ENCODE measurements at regions not wholly inside any gene's neighbourhood (a gene's known extent, or its start where the extent isn't known, plus 50 kb on each side); places are given as distances from the start of the nearest gene placed in this dataset.

GRCh38 chr4:108240366-108240765 is 71.6 kb upstream of the LEF1 start:
- in situ Hi-C loops (cut with HindIII; ENCODE audit: low pct_ligation_motif_present, low sequenced_read_pairs): no loop called here
- no peaks in the 10 kb centered on the region for H3K36me3 ChIP-seq (replicated peaks)
- peak; percentile 12 for DNase-seq
- no peaks in the 10 kb centered on the region for H3K27me3 ChIP-seq (replicated peaks)
- TF ChIP-seq CTCF (IDR thresholded peaks at IDR 0.05; ENCODE audit: low read depth, low read length, missing control alignments): no peak
- no peak overlapping the region for H3K27ac ChIP-seq
- no peak overlapping the region for H3K4me3 ChIP-seq (ENCODE audit: low read depth, low read length)

GRCh38 chr4:108237693-108238092 is 69.0 kb upstream of the LEF1 start:
- Histone ChIP-seq H3K27me3 (replicated peaks) (no peaks in the 10 kb centered on the region), H3K36me3 (replicated peaks) (no peaks in the 10 kb centered on the region), H3K4me3 (ENCODE audit: low read depth, low read length) (no peak overlapping the region), H3K27ac (no peak overlapping the region)
- in situ Hi-C loops (cut with HindIII; ENCODE audit: low pct_ligation_motif_present, low sequenced_read_pairs): no loop called here
- no peak for TF ChIP-seq CTCF (IDR thresholded peaks at IDR 0.05; ENCODE audit: low read depth, low read length, missing control alignments)
- no peak for DNase-seq

- no peaks in the 10 kb centered on the region for H3K36me3 ChIP-seq (replicated peaks)
- in situ Hi-C loops (cut with HindIII; ENCODE audit: low pct_ligation_motif_present, low sequenced_read_pairs): no loop called here
Observed at GRCh38 chr4:108236264-108236663, 67.5 kb upstream of the LEF1 start.

DNA sequence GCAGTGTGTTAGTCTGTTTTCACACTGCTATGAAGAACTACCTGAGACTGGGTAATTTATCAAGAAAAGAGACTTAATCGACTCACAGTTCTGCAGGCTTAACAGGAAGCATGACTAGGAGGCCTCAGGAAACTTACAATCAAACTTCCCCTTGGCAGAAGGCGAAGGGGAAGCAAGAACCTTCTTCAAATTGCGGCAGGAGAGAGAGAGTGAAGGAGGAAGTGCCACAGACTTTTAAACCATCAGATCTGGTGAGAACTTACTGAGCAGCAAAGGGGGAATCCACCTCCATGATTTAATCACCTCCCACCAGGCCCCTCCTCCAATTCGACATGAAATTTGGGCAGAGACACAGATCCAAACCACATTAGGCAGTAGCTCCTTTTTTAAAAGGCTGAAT is 59.2 kb upstream of the LEF1 start:
- H3K4me3 ChIP-seq (ENCODE audit: low read depth, low read length): no peak overlapping the region
- TF ChIP-seq CTCF (IDR thresholded peaks at IDR 0.05; ENCODE audit: low read depth, low read length, missing control alignments): no peak
- H3K27me3 ChIP-seq (replicated peaks): no peaks in the 10 kb centered on the region
- in situ Hi-C loops (cut with HindIII; ENCODE audit: low pct_ligation_motif_present, low sequenced_read_pairs): no loop called here
- no peaks in the 10 kb centered on the region for H3K36me3 ChIP-seq (replicated peaks)
- H3K27ac ChIP-seq: no peak overlapping the region
- DNase-seq: no peak

More at GRCh38 chr4:108236264-108236663, 67.5 kb upstream of the LEF1 start:
- Histone ChIP-seq H3K4me3 (ENCODE audit: low read depth, low read length) (no peak overlapping the region), H3K27me3 (replicated peaks) (no peaks in the 10 kb centered on the region), H3K27ac (no peak overlapping the region)
- DNase-seq: no peak
- no peak for TF ChIP-seq CTCF (IDR thresholded peaks at IDR 0.05; ENCODE audit: low read depth, low read length, missing control alignments)

DNA sequence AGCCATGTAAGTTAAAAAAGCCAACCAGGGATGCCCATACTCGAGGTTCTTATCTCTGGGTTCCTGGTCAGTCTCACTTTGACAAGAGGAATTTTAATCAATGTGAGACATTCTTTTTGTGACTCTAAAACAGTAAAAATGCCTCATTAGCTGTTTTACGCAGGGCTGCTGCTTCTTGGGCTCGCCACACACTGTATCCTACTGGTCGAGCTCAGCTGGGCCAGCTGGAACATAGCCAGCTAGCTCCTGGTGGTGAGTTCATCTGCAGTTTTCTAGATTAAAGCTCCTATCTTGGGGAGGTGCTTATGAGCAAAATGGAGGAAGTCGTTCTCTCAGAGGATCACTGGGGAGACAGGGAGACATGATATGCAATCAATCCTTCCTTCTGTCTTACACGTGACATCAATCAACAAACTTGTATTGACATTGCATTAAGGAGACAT is 55.9 kb upstream of the LEF1 start:
- in situ Hi-C loops (cut with HindIII; ENCODE audit: low pct_ligation_motif_present, low sequenced_read_pairs): no loop called here
- Histone ChIP-seq H3K36me3 (replicated peaks) (no peaks in the 10 kb centered on the region), H3K27me3 (replicated peaks) (no peaks in the 10 kb centered on the region), H3K4me3 (ENCODE audit: low read depth, low read length) (no peak overlapping the region), H3K27ac (no peak overlapping the region)
- peak; percentile 24 for TF ChIP-seq CTCF (IDR thresholded peaks at IDR 0.05; ENCODE audit: low read depth, low read length, missing control alignments)
- peak; percentile 60 for DNase-seq

- no peak for TF ChIP-seq CTCF (IDR thresholded peaks at IDR 0.05; ENCODE audit: low read depth, low read length, missing control alignments)
- no peak for DNase-seq
- in situ Hi-C loops (cut with HindIII; ENCODE audit: low pct_ligation_motif_present, low sequenced_read_pairs): no loop called here
- Histone ChIP-seq H3K27me3 (replicated peaks) (no peaks in the 10 kb centered on the region), H3K36me3 (replicated peaks) (no peaks in the 10 kb centered on the region), H3K27ac (no peak overlapping the region), H3K4me3 (ENCODE audit: low read depth, low read length) (no peak overlapping the region)
Observed at GRCh38 chr4:108223313-108223712, 54.6 kb upstream of the LEF1 start.
